ENCODE measurements at regions not wholly inside any gene's neighbourhood (a gene's known extent, or its start where the extent isn't known, plus 50 kb on each side); places are given as distances from the start of the nearest gene placed in this dataset.

DNA sequence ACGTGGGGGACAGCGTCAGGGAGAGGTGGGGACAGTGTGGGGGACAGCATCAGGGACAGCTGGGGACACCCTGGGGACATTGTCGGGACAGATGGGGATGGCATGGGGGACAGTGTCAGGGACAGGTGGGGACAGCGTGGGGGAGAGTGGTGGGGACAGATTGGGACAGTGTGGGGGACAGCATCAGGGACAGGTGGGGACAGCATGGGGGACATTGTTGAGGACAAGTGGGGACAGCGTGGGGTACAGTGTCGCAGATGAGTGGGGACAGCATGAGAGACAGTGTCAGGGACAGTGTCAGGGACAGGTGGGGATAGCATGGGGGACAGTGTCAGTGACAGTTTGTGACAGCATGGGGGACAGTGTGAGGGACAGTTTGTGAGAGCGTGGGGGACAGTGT, 240.9 kb downstream of the TMEM121 start:
- H3K36me3 Mint-ChIP-seq (ENCODE audit: low read depth), result peaks cover 25% of the 10 kb centered on the region
- ATAC-seq (no peak), DNase-seq (ENCODE audit: low spot score) (no peak)
- H3K79me2 ChIP-seq (replicated peaks; ENCODE audit: insufficient read depth), result no peaks in the 10 kb centered on the region
- H4K20me1 ChIP-seq (replicated peaks; ENCODE audit: insufficient read depth), result no peaks in the 10 kb centered on the region
- H3F3A ChIP-seq (replicated peaks; ENCODE audit: low read depth), result no peaks in the 10 kb centered on the region
- peaks cover 11% of the 10 kb centered on the region for H3K27me3 Mint-ChIP-seq (ENCODE audit: insufficient read depth, low read depth, poor library complexity)
- H3K27ac Mint-ChIP-seq, result no peak overlapping the region
- no peak overlapping the region for H3K4me3 ChIP-seq
- H3K9me3 Mint-ChIP-seq, result peaks cover 55% of the 10 kb centered on the region
- H3K4me3 Mint-ChIP-seq, result no peak overlapping the region
- no peaks in the 10 kb centered on the region for H3K36me3 ChIP-seq (ENCODE audit: insufficient read depth)
- TF ChIP-seq CREB1 (CRISPR knock-in tag; IDR thresholded peaks at IDR 0.05; ENCODE audit: low read depth) (no peak), EZH2 (IDR thresholded peaks at IDR 0.05; ENCODE audit: low read depth, unreplicated experiment) (no peak), ZNF331 (CRISPR knock-in tag; IDR thresholded peaks at IDR 0.05; ENCODE audit: low read depth) (no peak), JUNB (IDR thresholded peaks at IDR 0.05; ENCODE audit: unreplicated experiment) (no peak), STAT1 (IDR thresholded peaks at IDR 0.05; ENCODE audit: unreplicated experiment) (no peak), NANOG (IDR thresholded peaks at IDR 0.05; ENCODE audit: borderline replicate concordance) (no peak), POLR2AphosphoS5 (IDR thresholded peaks at IDR 0.05; ENCODE audit: low read depth) (no peak), EZH2phosphoT487 (IDR thresholded peaks at IDR 0.05; ENCODE audit: unreplicated experiment) (no peak), ZNF114 (CRISPR knock-in tag; IDR thresholded peaks at IDR 0.05) (no peak)
- TF ChIP-seq, protein P1, sequence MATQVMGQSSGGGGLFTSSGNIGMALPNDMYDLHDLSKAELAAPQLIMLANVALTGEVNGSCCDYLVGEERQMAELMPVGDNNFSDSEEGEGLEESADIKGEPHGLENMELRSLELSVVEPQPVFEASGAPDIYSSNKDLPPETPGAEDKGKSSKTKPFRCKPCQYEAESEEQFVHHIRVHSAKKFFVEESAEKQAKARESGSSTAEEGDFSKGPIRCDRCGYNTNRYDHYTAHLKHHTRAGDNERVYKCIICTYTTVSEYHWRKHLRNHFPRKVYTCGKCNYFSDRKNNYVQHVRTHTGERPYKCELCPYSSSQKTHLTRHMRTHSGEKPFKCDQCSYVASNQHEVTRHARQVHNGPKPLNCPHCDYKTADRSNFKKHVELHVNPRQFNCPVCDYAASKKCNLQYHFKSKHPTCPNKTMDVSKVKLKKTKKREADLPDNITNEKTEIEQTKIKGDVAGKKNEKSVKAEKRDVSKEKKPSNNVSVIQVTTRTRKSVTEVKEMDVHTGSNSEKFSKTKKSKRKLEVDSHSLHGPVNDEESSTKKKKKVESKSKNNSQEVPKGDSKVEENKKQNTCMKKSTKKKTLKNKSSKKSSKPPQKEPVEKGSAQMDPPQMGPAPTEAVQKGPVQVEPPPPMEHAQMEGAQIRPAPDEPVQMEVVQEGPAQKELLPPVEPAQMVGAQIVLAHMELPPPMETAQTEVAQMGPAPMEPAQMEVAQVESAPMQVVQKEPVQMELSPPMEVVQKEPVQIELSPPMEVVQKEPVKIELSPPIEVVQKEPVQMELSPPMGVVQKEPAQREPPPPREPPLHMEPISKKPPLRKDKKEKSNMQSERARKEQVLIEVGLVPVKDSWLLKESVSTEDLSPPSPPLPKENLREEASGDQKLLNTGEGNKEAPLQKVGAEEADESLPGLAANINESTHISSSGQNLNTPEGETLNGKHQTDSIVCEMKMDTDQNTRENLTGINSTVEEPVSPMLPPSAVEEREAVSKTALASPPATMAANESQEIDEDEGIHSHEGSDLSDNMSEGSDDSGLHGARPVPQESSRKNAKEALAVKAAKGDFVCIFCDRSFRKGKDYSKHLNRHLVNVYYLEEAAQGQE (IDR thresholded peaks at IDR 0.05; ENCODE audit: unreplicated experiment), result no peak
- TF ChIP-seq, protein P2, sequence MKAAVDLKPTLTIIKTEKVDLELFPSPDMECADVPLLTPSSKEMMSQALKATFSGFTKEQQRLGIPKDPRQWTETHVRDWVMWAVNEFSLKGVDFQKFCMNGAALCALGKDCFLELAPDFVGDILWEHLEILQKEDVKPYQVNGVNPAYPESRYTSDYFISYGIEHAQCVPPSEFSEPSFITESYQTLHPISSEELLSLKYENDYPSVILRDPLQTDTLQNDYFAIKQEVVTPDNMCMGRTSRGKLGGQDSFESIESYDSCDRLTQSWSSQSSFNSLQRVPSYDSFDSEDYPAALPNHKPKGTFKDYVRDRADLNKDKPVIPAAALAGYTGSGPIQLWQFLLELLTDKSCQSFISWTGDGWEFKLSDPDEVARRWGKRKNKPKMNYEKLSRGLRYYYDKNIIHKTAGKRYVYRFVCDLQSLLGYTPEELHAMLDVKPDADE (IDR thresholded peaks at IDR 0.05), result no peak
- TF ChIP-seq, protein P3, sequence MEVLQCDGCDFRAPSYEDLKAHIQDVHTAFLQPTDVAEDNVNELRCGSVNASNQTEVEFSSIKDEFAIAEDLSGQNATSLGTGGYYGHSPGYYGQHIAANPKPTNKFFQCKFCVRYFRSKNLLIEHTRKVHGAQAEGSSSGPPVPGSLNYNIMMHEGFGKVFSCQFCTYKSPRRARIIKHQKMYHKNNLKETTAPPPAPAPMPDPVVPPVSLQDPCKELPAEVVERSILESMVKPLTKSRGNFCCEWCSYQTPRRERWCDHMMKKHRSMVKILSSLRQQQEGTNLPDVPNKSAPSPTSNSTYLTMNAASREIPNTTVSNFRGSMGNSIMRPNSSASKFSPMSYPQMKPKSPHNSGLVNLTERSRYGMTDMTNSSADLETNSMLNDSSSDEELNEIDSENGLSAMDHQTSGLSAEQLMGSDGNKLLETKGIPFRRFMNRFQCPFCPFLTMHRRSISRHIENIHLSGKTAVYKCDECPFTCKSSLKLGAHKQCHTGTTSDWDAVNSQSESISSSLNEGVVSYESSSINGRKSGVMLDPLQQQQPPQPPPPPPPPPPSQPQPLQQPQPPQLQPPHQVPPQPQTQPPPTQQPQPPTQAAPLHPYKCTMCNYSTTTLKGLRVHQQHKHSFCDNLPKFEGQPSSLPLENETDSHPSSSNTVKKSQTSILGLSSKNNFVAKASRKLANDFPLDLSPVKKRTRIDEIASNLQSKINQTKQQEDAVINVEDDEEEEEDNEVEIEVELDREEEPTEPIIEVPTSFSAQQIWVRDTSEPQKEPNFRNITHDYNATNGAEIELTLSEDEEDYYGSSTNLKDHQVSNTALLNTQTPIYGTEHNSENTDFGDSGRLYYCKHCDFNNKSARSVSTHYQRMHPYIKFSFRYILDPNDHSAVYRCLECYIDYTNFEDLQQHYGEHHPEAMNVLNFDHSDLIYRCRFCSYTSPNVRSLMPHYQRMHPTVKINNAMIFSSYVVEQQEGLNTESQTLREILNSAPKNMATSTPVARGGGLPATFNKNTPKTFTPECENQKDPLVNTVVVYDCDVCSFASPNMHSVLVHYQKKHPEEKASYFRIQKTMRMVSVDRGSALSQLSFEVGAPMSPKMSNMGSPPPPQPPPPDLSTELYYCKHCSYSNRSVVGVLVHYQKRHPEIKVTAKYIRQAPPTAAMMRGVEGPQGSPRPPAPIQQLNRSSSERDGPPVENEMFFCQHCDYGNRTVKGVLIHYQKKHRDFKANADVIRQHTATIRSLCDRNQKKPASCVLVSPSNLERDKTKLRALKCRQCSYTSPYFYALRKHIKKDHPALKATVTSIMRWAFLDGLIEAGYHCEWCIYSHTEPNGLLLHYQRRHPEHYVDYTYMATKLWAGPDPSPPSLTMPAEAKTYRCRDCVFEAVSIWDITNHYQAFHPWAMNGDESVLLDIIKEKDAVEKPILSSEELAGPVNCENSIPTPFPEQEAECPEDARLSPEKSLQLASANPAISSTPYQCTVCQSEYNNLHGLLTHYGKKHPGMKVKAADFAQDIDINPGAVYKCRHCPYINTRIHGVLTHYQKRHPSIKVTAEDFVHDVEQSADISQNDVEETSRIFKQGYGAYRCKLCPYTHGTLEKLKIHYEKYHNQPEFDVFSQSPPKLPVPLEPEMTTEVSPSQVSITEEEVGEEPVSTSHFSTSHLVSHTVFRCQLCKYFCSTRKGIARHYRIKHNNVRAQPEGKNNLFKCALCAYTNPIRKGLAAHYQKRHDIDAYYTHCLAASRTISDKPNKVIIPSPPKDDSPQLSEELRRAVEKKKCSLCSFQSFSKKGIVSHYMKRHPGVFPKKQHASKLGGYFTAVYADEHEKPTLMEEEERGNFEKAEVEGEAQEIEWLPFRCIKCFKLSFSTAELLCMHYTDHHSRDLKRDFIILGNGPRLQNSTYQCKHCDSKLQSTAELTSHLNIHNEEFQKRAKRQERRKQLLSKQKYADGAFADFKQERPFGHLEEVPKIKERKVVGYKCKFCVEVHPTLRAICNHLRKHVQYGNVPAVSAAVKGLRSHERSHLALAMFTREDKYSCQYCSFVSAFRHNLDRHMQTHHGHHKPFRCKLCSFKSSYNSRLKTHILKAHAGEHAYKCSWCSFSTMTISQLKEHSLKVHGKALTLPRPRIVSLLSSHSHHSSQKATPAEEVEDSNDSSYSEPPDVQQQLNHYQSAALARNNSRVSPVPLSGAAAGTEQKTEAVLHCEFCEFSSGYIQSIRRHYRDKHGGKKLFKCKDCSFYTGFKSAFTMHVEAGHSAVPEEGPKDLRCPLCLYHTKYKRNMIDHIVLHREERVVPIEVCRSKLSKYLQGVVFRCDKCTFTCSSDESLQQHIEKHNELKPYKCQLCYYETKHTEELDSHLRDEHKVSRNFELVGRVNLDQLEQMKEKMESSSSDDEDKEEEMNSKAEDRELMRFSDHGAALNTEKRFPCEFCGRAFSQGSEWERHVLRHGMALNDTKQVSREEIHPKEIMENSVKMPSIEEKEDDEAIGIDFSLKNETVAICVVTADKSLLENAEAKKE (CRISPR knock-in tag; IDR thresholded peaks at IDR 0.05), result no peak
- TF ChIP-seq, protein P4, sequence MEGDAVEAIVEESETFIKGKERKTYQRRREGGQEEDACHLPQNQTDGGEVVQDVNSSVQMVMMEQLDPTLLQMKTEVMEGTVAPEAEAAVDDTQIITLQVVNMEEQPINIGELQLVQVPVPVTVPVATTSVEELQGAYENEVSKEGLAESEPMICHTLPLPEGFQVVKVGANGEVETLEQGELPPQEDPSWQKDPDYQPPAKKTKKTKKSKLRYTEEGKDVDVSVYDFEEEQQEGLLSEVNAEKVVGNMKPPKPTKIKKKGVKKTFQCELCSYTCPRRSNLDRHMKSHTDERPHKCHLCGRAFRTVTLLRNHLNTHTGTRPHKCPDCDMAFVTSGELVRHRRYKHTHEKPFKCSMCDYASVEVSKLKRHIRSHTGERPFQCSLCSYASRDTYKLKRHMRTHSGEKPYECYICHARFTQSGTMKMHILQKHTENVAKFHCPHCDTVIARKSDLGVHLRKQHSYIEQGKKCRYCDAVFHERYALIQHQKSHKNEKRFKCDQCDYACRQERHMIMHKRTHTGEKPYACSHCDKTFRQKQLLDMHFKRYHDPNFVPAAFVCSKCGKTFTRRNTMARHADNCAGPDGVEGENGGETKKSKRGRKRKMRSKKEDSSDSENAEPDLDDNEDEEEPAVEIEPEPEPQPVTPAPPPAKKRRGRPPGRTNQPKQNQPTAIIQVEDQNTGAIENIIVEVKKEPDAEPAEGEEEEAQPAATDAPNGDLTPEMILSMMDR (conservative IDR thresholded peaks at IDR 0.05; ENCODE audit: low read depth in 2 of 2), result no peak
- no peak overlapping the region for H3K27ac ChIP-seq (ENCODE audit: low read depth)
- no peaks in the 10 kb centered on the region for H3K27me3 ChIP-seq (ENCODE audit: insufficient read depth)
- H3K9me2 ChIP-seq (ENCODE audit: insufficient read depth), result no peaks in the 10 kb centered on the region
- no peak overlapping the region for H2AFZ ChIP-seq
- no peak overlapping the region for H3K4me2 ChIP-seq
- no peaks in the 10 kb centered on the region for H3K4me1 ChIP-seq (ENCODE audit: insufficient read depth)
- H3K4me1 Mint-ChIP-seq, result no peaks in the 10 kb centered on the region
